ENCODE measurements at regions not wholly inside any gene's neighbourhood (a gene's known extent, or its start where the extent isn't known, plus 50 kb on each side); places are given as distances from the start of the nearest gene placed in this dataset.
A peak's percentile ranks its signal among the peaks of the same experiment; 100 is the strongest.

GRCh38 chr15:45854455-45855202 is 219.8 kb downstream of the SQOR start:
- intact Hi-C loops (cut with micrococcal nuclease; ENCODE audit: unreplicated experiment) = no loop called here
- CTCF ChIA-PET (ENCODE audit: low intra/inter-chr PET ratio, low total read pairs) = no interaction called here
- in situ Hi-C loops (cut with HindIII; ENCODE audit: extremely low pct_ligation_motif_present, low pct_unique_long_range_greater_than_20kb) = no loop called here
- Histone ChIP-seq H3K36me3 (replicated peaks in 1 of 2; ENCODE audit: control insufficient read depth in 1 of 2, insufficient read depth in 2 of 2, low read length in 2 of 2) (no peaks in the 10 kb centered on the region), H3K9me3 (ENCODE audit: low read length) (peaks cover 6% of the 10 kb centered on the region), H4K20me1 (ENCODE audit: insufficient read depth, low read length) (no peaks in the 10 kb centered on the region), H3K9ac (ENCODE audit: insufficient read depth, low read depth, low read length) (no peak overlapping the region), H3K79me2 (ENCODE audit: insufficient read depth, low read length) (no peaks in the 10 kb centered on the region), H3K4me2 (ENCODE audit: low read depth, low read length) (no peak overlapping the region), H2AFZ (ENCODE audit: low read length) (no peak overlapping the region), H3K4me1 (ENCODE audit: insufficient read depth, low read length) (peaks cover 15% of the 10 kb centered on the region), H3K27ac (ENCODE audit: extremely low read length, insufficient read depth, low read length) (no peak overlapping the region), H3K4me3 (replicated peaks in 1 of 3; ENCODE audit: insufficient read depth in 1 of 3, low read depth in 2 of 3, low read length in 3 of 3) (no peak overlapping the region), H3K27me3 (ENCODE audit: control insufficient read depth in 1 of 2, insufficient read depth in 2 of 2, low read length in 2 of 2) (no peaks in the 10 kb centered on the region)
- BruUV-seq (replicated peaks) = no TSS peak
- FAIRE-seq (no peak), ATAC-seq (no peak), DNase-seq (ENCODE audit: low spot score) (no peak)
- 18% methylated on average over 6 of the region's 6 CpGs for WGBS (ENCODE audit: low lambda C conversion rate)
- POLR2A ChIA-PET = no interaction called here
- TF ChIP-seq KLF13 (CRISPR knock-in tag; IDR thresholded peaks at IDR 0.05) (no peak), RFX5 (IDR thresholded peaks at IDR 0.05; ENCODE audit: low read depth, low read length) (no peak), U2AF2 (IDR thresholded peaks at IDR 0.05; ENCODE audit: low read depth, low read length) (no peak), ZNF768 (CRISPR knock-in tag; IDR thresholded peaks at IDR 0.05) (peak; percentile 71; the same call in 1 of the 2 replicates)

- H3K4me3 ChIP-seq (replicated peaks in 1 of 3; ENCODE audit: insufficient read depth in 1 of 3, low read depth in 2 of 3, low read length in 3 of 3) = no peak overlapping the region
- no peak for TF ChIP-seq THRA (CRISPR knock-in tag; IDR thresholded peaks at IDR 0.05; ENCODE audit: borderline replicate concordance)
- peak; percentile 52; the same call in 1 of the 2 replicates for TF ChIP-seq TCF7 (IDR thresholded peaks at IDR 0.05; ENCODE audit: low read depth)
- TF ChIP-seq CTCF (CRISPR knock-in tag; IDR thresholded peaks at IDR 0.05) = peak; percentile 39
- TF ChIP-seq FOXA1 (IDR thresholded peaks at IDR 0.05) = no peak
- TF ChIP-seq FOXA1 (CRISPR knock-in tag; IDR thresholded peaks at IDR 0.05) = peak; percentile 34; the same call in 1 of the 2 replicates
- TF ChIP-seq BCL6 (CRISPR knock-in tag; IDR thresholded peaks at IDR 0.05) = peak; percentile 26; the same call in 1 of the 2 replicates
- CTCF ChIA-PET (ENCODE audit: low intra/inter-chr PET ratio, low total read pairs) = no interaction called here
- H3K27ac ChIP-seq (ENCODE audit: extremely low read length, insufficient read depth, low read length) = no peak overlapping the region
- H3K27me3 ChIP-seq (ENCODE audit: control insufficient read depth in 1 of 2, insufficient read depth in 2 of 2, low read length in 2 of 2) = no peaks in the 10 kb centered on the region
- no peaks in the 10 kb centered on the region for H3K36me3 ChIP-seq (replicated peaks in 1 of 2; ENCODE audit: control insufficient read depth in 1 of 2, insufficient read depth in 2 of 2, low read length in 2 of 2)
- POLR2A ChIA-PET = no interaction called here
- H3K9me3 ChIP-seq (ENCODE audit: low read length) = peaks cover 4% of the 10 kb centered on the region
- BruUV-seq (replicated peaks) = no TSS peak
- peak; percentile 53 for ATAC-seq
- 3% methylated on average over 4 of the region's 4 CpGs for WGBS (ENCODE audit: low lambda C conversion rate)
- no peak overlapping the region for H2AFZ ChIP-seq (ENCODE audit: low read length)
- H3K79me2 ChIP-seq (ENCODE audit: insufficient read depth, low read length) = no peaks in the 10 kb centered on the region
- no peak for FAIRE-seq
- peak; percentile 25 for DNase-seq (ENCODE audit: low spot score)
- peaks cover 15% of the 10 kb centered on the region for H3K4me1 ChIP-seq (ENCODE audit: insufficient read depth, low read length)
- no peak overlapping the region for H3K4me2 ChIP-seq (ENCODE audit: low read depth, low read length)
- intact Hi-C loops (cut with micrococcal nuclease; ENCODE audit: unreplicated experiment) (no loop called here), in situ Hi-C loops (cut with HindIII; ENCODE audit: extremely low pct_ligation_motif_present, low pct_unique_long_range_greater_than_20kb) (no loop called here)
- no peaks in the 10 kb centered on the region for H4K20me1 ChIP-seq (ENCODE audit: insufficient read depth, low read length)
- H3K9ac ChIP-seq (ENCODE audit: insufficient read depth, low read depth, low read length) = no peak overlapping the region
Observed at GRCh38 chr15:45855210-45855906, 220.5 kb downstream of the SQOR start.
